Keratinocyte (primary cell): ENCODE measurements at regions not wholly inside any gene's neighbourhood (a gene's known extent, or its start where the extent isn't known, plus 50 kb on each side); places are given as distances from the start of the nearest gene placed in this dataset.

Experiments used
- DNase-seq: peaks from one replicate; pipeline ENCODE4 v3.0.0-alpha.2; 2011; ENCODE audit warnings: low read depth, missing footprints, low spot score
- FAIRE-seq: peaks from 2 replicates; lab custom pipeline; 2011; peaks lifted over from hg19 to GRCh38; lab: Jason Lieb, UNC
- H2AFZ ChIP-seq: 2 replicates; pipeline ENCODE4 v1.6.0; 2012; ENCODE audit warnings: low read length, control low read depth, inconsistent platforms; ENCODE audit not compliant: control insufficient read depth
- H3K27ac ChIP-seq: 2 replicates; pipeline ENCODE4 v1.5.1; 2011; ENCODE audit warnings: low read length; ENCODE audit not compliant: control insufficient read depth, insufficient read depth
- H3K27me3 ChIP-seq: 3 replicates; pipeline ENCODE4 v1.6.0; 2011; ENCODE audit warnings: low read length; ENCODE audit not compliant: control insufficient read depth, insufficient read depth; ENCODE audit errors: extremely low read depth
- H3K36me3 ChIP-seq, 2 experiments: 2 replicates in 1 of 2; 3 replicates in 1 of 2; pipeline ENCODE4 v1.5.1; 2011; ENCODE audit warnings: low read length in 2 of 2, mild to moderate bottlenecking in 1 of 2; ENCODE audit not compliant: control insufficient read depth in 2 of 2, insufficient read depth in 2 of 2; ENCODE audit errors: extremely low read depth in 1 of 2
- H3K4me1 ChIP-seq: 3 replicates; pipeline ENCODE4 v1.5.1; 2011; ENCODE audit warnings: low read length; ENCODE audit not compliant: control insufficient read depth, insufficient read depth; ENCODE audit errors: extremely low read depth
- H3K4me2 ChIP-seq: 3 replicates; pipeline ENCODE4 v1.6.0; 2011; ENCODE audit warnings: low read depth, low read length; ENCODE audit not compliant: control insufficient read depth, insufficient read depth; ENCODE audit errors: extremely low read depth
- H3K4me3 ChIP-seq, 3 experiments: fragments of 200-600 bp in 1 of 3; sonication (generic) in 1 of 3; 2 replicates in 2 of 3; 3 replicates in 1 of 3; pipeline ENCODE4 v1.5.1; 2011 to 2016; ENCODE audit warnings: low read length in 3 of 3, mild to moderate bottlenecking in 3 of 3, control low read depth in 2 of 3, inconsistent platforms in 1 of 3, low read depth in 1 of 3, mixed read lengths in 1 of 3, mixed run types in 1 of 3, moderate library complexity in 1 of 3; ENCODE audit not compliant: control insufficient read depth in 2 of 3, insufficient read depth in 2 of 3; ENCODE audit errors: extremely low read depth in 1 of 3
- H3K79me2 ChIP-seq: 2 replicates; pipeline ENCODE4 v1.6.0; 2012; ENCODE audit warnings: low read length; ENCODE audit not compliant: control insufficient read depth, insufficient read depth
- H3K9ac ChIP-seq: 3 replicates; pipeline ENCODE4 v1.6.0; 2011; ENCODE audit warnings: low read length; ENCODE audit not compliant: control insufficient read depth, insufficient read depth; ENCODE audit errors: extremely low read depth
- H3K9me1 ChIP-seq: 3 replicates; pipeline ENCODE4 v1.6.0; 2011; ENCODE audit warnings: low read length; ENCODE audit not compliant: control insufficient read depth, insufficient read depth; ENCODE audit errors: extremely low read depth
- H3K9me3 ChIP-seq: 2 replicates; pipeline ENCODE4 v1.5.1; 2012; ENCODE audit warnings: low read depth, low read length; ENCODE audit not compliant: control insufficient read depth
- H4K20me1 ChIP-seq: 3 replicates; pipeline ENCODE4 v1.6.0; 2011; ENCODE audit warnings: low read length; ENCODE audit not compliant: control insufficient read depth, insufficient read depth; ENCODE audit errors: extremely low read depth
- EZH2 ChIP-seq: IDR thresholded peaks from one replicate; pipeline ENCODE4 v1.6.1; 2012; ENCODE audit warnings: inconsistent platforms, mild to moderate bottlenecking, low read length, moderate library complexity
- dilution Hi-C: fragments of 300-500 bp; cut with MboI; formaldehyde crosslinking; loops from one replicate; pipeline ENCODE4 v1.7.0; 2020; ENCODE audit warnings: low sequenced_read_pairs; ENCODE audit not compliant: extremely low pct_ligation_motif_present
- TF ChIP-seq, protein P1 (sequence below), 3 experiments: IDR thresholded peaks in 1 of 3; conservative IDR thresholded peaks in 1 of 3; optimal IDR thresholded peaks in 1 of 3; 2 replicates in 2 of 3; 3 replicates in 1 of 3; pipeline versions ENCODE3 to v1.5.1; 2011; ENCODE audit warnings: low read length in 3 of 3, mild to moderate bottlenecking in 3 of 3, moderate library complexity in 2 of 3, control low read depth in 1 of 3, inconsistent platforms in 1 of 3; ENCODE audit not compliant: insufficient read depth in 2 of 3; ENCODE audit errors: extremely low read depth in 1 of 3

DNA sequence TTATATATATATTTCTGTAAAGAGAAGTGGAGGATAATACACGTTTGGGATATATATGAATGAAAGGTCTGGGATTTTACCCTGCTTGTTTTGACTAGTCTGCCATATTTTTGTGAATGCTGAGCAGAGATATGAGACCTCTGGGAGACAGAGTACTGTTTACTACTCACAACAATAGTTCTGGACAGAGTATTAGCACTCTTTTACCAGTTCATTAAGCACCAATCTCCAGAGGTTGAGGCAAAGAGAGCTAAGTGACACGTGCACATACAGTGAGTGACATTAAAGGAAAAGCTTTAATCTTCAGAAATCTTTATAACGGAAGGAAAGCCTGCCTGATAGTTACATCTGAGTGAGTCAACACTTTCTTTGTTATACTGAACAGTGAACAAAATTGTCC, 1452.7 kb upstream of the TENM3 start:
- H3K36me3 ChIP-seq = no peaks in the 10 kb centered on the region
- FAIRE-seq = no peak

DNA sequence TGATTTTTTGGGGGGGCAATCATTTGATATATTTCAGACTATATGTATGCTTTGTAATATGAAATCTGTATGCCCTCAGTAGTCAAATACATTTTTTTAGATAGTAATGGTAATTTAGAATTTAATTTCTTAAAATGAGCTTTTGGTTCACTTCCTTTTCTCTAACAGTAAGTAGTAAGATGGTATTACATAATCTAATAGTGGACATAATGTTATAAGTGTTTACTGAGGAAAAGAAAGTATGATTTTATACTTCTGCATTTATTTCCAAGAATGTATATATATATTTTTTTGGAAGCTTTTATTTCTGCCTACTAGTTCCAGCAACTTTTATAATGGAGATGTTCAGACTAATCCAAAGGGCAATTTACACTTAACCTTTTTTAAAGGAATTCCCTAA, 1450.7 kb upstream of the TENM3 start:
- Histone ChIP-seq H3K4me3 (no peak overlapping the region), H3K4me1 (no peaks in the 10 kb centered on the region), H3K9ac (no peak overlapping the region), H2AFZ (no peak overlapping the region), H3K27ac (no peak overlapping the region), H3K9me3 (no peaks in the 10 kb centered on the region), H3K36me3 (no peaks in the 10 kb centered on the region), H3K27me3 (no peaks in the 10 kb centered on the region), H3K4me2 (no peak overlapping the region), H4K20me1 (no peaks in the 10 kb centered on the region), H3K79me2 (no peaks in the 10 kb centered on the region), H3K9me1 (no peaks in the 10 kb centered on the region)
- TF ChIP-seq EZH2 = no peak
- TF ChIP-seq, protein P1, sequence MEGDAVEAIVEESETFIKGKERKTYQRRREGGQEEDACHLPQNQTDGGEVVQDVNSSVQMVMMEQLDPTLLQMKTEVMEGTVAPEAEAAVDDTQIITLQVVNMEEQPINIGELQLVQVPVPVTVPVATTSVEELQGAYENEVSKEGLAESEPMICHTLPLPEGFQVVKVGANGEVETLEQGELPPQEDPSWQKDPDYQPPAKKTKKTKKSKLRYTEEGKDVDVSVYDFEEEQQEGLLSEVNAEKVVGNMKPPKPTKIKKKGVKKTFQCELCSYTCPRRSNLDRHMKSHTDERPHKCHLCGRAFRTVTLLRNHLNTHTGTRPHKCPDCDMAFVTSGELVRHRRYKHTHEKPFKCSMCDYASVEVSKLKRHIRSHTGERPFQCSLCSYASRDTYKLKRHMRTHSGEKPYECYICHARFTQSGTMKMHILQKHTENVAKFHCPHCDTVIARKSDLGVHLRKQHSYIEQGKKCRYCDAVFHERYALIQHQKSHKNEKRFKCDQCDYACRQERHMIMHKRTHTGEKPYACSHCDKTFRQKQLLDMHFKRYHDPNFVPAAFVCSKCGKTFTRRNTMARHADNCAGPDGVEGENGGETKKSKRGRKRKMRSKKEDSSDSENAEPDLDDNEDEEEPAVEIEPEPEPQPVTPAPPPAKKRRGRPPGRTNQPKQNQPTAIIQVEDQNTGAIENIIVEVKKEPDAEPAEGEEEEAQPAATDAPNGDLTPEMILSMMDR (optimal IDR thresholded peaks at IDR 0.05 in 1 of 3, IDR thresholded peaks at IDR 0.05 in 1 of 3, conservative IDR thresholded peaks at IDR 0.05 in 1 of 3; ENCODE audit: extremely low read depth in 1 of 3, insufficient read depth in 2 of 3, low read length in 3 of 3) = no peak
- DNase-seq = no peak
- dilution Hi-C loops = no loop called here
- FAIRE-seq = no peak

More for the DNA sequence above, 1452.7 kb upstream of the TENM3 start:
- no peak for TF ChIP-seq EZH2
- TF ChIP-seq, protein P1 (optimal IDR thresholded peaks at IDR 0.05 in 1 of 3, IDR thresholded peaks at IDR 0.05 in 1 of 3, conservative IDR thresholded peaks at IDR 0.05 in 1 of 3; ENCODE audit: extremely low read depth in 1 of 3, insufficient read depth in 2 of 3, low read length in 3 of 3) = no peak
- Histone ChIP-seq H3K9ac (no peak overlapping the region), H3K9me1 (no peaks in the 10 kb centered on the region), H4K20me1 (no peaks in the 10 kb centered on the region), H3K9me3 (no peaks in the 10 kb centered on the region), H3K4me3 (no peak overlapping the region), H3K4me2 (no peak overlapping the region), H2AFZ (no peak overlapping the region), H3K27ac (no peak overlapping the region), H3K79me2 (no peaks in the 10 kb centered on the region), H3K4me1 (no peaks in the 10 kb centered on the region), H3K27me3 (no peaks in the 10 kb centered on the region)
- DNase-seq = no peak
- dilution Hi-C loops = no loop called here
